ENCODE measurements at regions not wholly inside any gene's neighbourhood (a gene's known extent, or its start where the extent isn't known, plus 50 kb on each side); places are given as distances from the start of the nearest gene placed in this dataset.

DNA sequence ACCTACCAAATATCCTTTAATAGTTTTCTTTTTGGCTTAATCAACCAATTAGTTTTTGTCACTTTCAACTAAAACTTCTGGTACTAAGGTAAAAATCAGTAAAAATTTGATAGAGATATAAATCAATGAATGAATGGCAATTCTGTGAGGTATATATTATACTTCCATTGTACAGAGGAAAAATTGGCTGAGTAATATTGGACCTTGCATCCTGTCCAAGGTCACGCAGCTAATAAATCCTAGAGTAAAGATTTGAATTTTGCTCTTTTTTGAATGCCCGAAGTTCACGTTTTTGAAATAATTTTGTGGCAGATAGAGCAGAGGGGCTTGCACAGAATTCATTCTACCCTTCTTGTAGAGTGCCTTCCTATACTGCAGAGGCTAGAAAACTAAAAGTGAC lies 81.1 kb upstream of the ZNF280D start (continued):
- TF ChIP-seq, protein P1, sequence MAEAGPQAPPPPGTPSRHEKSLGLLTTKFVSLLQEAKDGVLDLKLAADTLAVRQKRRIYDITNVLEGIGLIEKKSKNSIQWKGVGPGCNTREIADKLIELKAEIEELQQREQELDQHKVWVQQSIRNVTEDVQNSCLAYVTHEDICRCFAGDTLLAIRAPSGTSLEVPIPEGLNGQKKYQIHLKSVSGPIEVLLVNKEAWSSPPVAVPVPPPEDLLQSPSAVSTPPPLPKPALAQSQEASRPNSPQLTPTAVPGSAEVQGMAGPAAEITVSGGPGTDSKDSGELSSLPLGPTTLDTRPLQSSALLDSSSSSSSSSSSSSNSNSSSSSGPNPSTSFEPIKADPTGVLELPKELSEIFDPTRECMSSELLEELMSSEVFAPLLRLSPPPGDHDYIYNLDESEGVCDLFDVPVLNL (CRISPR knock-in tag; IDR thresholded peaks at IDR 0.05; ENCODE audit: borderline replicate concordance, low read depth), result no peak
- TF ChIP-seq ZNF423 (CRISPR knock-in tag; IDR thresholded peaks at IDR 0.05), result no peak
- TF ChIP-seq, protein P2, sequence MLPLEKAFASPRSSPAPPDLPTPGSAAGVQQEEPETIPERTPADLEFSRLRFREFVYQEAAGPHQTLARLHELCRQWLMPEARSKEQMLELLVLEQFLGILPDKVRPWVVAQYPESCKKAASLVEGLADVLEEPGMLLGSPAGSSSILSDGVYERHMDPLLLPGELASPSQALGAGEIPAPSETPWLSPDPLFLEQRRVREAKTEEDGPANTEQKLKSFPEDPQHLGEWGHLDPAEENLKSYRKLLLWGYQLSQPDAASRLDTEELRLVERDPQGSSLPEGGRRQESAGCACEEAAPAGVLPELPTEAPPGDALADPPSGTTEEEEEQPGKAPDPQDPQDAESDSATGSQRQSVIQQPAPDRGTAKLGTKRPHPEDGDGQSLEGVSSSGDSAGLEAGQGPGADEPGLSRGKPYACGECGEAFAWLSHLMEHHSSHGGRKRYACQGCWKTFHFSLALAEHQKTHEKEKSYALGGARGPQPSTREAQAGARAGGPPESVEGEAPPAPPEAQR (CRISPR knock-in tag; IDR thresholded peaks at IDR 0.05), result no peak
- TF ChIP-seq, protein P3, sequence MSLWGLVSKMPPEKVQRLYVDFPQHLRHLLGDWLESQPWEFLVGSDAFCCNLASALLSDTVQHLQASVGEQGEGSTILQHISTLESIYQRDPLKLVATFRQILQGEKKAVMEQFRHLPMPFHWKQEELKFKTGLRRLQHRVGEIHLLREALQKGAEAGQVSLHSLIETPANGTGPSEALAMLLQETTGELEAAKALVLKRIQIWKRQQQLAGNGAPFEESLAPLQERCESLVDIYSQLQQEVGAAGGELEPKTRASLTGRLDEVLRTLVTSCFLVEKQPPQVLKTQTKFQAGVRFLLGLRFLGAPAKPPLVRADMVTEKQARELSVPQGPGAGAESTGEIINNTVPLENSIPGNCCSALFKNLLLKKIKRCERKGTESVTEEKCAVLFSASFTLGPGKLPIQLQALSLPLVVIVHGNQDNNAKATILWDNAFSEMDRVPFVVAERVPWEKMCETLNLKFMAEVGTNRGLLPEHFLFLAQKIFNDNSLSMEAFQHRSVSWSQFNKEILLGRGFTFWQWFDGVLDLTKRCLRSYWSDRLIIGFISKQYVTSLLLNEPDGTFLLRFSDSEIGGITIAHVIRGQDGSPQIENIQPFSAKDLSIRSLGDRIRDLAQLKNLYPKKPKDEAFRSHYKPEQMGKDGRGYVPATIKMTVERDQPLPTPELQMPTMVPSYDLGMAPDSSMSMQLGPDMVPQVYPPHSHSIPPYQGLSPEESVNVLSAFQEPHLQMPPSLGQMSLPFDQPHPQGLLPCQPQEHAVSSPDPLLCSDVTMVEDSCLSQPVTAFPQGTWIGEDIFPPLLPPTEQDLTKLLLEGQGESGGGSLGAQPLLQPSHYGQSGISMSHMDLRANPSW (CRISPR knock-in tag; conservative IDR thresholded peaks at IDR 0.05; ENCODE audit: low read depth), result no peak
- TF ChIP-seq, protein P4, sequence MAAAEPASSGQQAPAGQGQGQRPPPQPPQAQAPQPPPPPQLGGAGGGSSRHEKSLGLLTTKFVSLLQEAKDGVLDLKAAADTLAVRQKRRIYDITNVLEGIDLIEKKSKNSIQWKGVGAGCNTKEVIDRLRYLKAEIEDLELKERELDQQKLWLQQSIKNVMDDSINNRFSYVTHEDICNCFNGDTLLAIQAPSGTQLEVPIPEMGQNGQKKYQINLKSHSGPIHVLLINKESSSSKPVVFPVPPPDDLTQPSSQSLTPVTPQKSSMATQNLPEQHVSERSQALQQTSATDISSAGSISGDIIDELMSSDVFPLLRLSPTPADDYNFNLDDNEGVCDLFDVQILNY (CRISPR knock-in tag; IDR thresholded peaks at IDR 0.05), result no peak

DNA sequence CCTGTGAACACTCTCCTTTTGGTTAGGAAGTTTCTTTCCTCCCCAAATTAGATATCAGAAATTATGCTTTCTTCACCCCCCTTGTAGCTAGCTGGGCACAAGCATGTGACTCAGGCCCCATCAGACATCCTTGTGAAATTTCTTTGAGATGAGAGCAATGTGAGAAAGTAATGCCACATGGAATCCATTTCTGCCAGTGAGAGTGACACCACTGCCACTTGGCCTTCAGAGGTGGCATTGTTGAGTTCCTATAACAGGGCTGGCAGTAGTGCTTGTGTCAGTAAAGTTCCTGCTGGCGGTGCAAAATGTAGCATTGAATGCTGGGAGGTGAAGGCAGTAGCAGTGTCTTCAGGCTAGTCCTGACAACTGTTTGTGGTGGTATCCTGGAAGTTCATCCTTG lies 80.7 kb upstream of the ZNF280D start:
- ATAC-seq (no peak), DNase-seq (ENCODE audit: low spot score) (no peak)
- Mint-ChIP-seq H3K36me3 (peaks cover 3% of the 10 kb centered on the region), H3K4me3 (no peak overlapping the region), H3K27ac (no peak overlapping the region), H3K4me1 (no peaks in the 10 kb centered on the region), H3K9me3 (peaks cover 13% of the 10 kb centered on the region), H3K27me3 (ENCODE audit: low read depth) (no peaks in the 10 kb centered on the region)
- ChIA-PET CTCF (interaction anchor here (1.4 kb wide), 1 partner anchor 323 kb away, joined by 3 read pairs; no protein-coding TSS in a partner anchor), POLR2A (no interaction called here)
- no peak for TF ChIP-seq ETV6 (CRISPR knock-in tag; IDR thresholded peaks at IDR 0.05)
- TF ChIP-seq EMX1 (CRISPR knock-in tag; IDR thresholded peaks at IDR 0.05), result no peak
- TF ChIP-seq ZNF396 (CRISPR knock-in tag; IDR thresholded peaks at IDR 0.05; ENCODE audit: borderline replicate concordance), result no peak
- TF ChIP-seq, protein P5, sequence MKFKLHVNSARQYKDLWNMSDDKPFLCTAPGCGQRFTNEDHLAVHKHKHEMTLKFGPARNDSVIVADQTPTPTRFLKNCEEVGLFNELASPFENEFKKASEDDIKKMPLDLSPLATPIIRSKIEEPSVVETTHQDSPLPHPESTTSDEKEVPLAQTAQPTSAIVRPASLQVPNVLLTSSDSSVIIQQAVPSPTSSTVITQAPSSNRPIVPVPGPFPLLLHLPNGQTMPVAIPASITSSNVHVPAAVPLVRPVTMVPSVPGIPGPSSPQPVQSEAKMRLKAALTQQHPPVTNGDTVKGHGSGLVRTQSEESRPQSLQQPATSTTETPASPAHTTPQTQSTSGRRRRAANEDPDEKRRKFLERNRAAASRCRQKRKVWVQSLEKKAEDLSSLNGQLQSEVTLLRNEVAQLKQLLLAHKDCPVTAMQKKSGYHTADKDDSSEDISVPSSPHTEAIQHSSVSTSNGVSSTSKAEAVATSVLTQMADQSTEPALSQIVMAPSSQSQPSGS (CRISPR knock-in tag; IDR thresholded peaks at IDR 0.05; ENCODE audit: borderline replicate concordance, low read depth), result no peak
- TF ChIP-seq, protein P6, sequence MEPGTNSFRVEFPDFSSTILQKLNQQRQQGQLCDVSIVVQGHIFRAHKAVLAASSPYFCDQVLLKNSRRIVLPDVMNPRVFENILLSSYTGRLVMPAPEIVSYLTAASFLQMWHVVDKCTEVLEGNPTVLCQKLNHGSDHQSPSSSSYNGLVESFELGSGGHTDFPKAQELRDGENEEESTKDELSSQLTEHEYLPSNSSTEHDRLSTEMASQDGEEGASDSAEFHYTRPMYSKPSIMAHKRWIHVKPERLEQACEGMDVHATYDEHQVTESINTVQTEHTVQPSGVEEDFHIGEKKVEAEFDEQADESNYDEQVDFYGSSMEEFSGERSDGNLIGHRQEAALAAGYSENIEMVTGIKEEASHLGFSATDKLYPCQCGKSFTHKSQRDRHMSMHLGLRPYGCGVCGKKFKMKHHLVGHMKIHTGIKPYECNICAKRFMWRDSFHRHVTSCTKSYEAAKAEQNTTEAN (CRISPR knock-in tag; IDR thresholded peaks at IDR 0.05), result no peak
- TF ChIP-seq, protein P7, sequence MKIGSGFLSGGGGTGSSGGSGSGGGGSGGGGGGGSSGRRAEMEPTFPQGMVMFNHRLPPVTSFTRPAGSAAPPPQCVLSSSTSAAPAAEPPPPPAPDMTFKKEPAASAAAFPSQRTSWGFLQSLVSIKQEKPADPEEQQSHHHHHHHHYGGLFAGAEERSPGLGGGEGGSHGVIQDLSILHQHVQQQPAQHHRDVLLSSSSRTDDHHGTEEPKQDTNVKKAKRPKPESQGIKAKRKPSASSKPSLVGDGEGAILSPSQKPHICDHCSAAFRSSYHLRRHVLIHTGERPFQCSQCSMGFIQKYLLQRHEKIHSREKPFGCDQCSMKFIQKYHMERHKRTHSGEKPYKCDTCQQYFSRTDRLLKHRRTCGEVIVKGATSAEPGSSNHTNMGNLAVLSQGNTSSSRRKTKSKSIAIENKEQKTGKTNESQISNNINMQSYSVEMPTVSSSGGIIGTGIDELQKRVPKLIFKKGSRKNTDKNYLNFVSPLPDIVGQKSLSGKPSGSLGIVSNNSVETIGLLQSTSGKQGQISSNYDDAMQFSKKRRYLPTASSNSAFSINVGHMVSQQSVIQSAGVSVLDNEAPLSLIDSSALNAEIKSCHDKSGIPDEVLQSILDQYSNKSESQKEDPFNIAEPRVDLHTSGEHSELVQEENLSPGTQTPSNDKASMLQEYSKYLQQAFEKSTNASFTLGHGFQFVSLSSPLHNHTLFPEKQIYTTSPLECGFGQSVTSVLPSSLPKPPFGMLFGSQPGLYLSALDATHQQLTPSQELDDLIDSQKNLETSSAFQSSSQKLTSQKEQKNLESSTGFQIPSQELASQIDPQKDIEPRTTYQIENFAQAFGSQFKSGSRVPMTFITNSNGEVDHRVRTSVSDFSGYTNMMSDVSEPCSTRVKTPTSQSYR (CRISPR knock-in tag; IDR thresholded peaks at IDR 0.05), result no peak

Data from WTC11 (cell line).